WTC11 (cell line): ENCODE measurements at regions not wholly inside any gene's neighbourhood (a gene's known extent, or its start where the extent isn't known, plus 50 kb on each side); places are given as distances from the start of the nearest gene placed in this dataset.

Experiments used
- ATAC-seq: fragments of 200-7000 bp; cut with Tn5 transposase; 2 replicates; pipeline ENCODE4 v1.10.0; 2021; ENCODE audit warnings: mild to moderate bottlenecking, moderate library complexity
- CTCF ChIA-PET: fragments of 300-600 bp; sonication (Branson Sonifier 250); formaldehyde crosslinking; loops from one replicate; lab custom pipeline; 2021; ENCODE audit warnings: antibody characterized with exemption; lab: Charles Lee
- POLR2A ChIA-PET: fragments of 350-600 bp; sonication (Branson Sonifier 250); formaldehyde crosslinking; loops from one replicate; lab custom pipeline; 2021; ENCODE audit warnings: antibody characterized with exemption; lab: Charles Lee
- DNase-seq: peaks from one replicate; pipeline ENCODE4 v3.0.0; 2021; ENCODE audit warnings: low spot score
- H3K27ac Mint-ChIP-seq: 2 replicates; pipeline ENCODE4 v1.8.0; 2021; ENCODE audit warnings: mixed read lengths
- H3K27me3 Mint-ChIP-seq: 2 replicates; pipeline ENCODE4 v1.8.0; 2021; ENCODE audit warnings: low read depth, mild to moderate bottlenecking, moderate library complexity, mixed read lengths
- H3K36me3 Mint-ChIP-seq: 2 replicates; pipeline ENCODE4 v1.8.0; 2021; ENCODE audit warnings: mixed read lengths
- H3K4me1 Mint-ChIP-seq: 2 replicates; pipeline ENCODE4 v1.8.0; 2022; ENCODE audit warnings: mixed read lengths
- H3K4me3 Mint-ChIP-seq: 2 replicates; pipeline ENCODE4 v1.8.0; 2021; ENCODE audit warnings: mild to moderate bottlenecking, moderate library complexity, mixed read lengths
- H3K9me3 Mint-ChIP-seq: 2 replicates; pipeline ENCODE4 v1.8.0; 2021; ENCODE audit warnings: mixed read lengths
- ATF1 ChIP-seq: sonication (generic); formaldehyde crosslinking; IDR thresholded peaks from 2 replicates; pipeline ENCODE4 v1.8.1; 2023; ENCODE audit warnings: mild to moderate bottlenecking, moderate library complexity, missing genetic modification reagents
- CTCF ChIP-seq: fragments of 200-600 bp; IDR thresholded peaks from 2 replicates; pipeline ENCODE4 v1.8.0; 2022; ENCODE audit warnings: antibody characterized with exemption
- E2F1 ChIP-seq: sonication (generic); formaldehyde crosslinking; IDR thresholded peaks from 2 replicates; pipeline ENCODE4 v1.8.0; 2022; ENCODE audit warnings: mild to moderate bottlenecking, missing genetic modification reagents
- ESRRA ChIP-seq: sonication (generic); formaldehyde crosslinking; IDR thresholded peaks from 2 replicates; pipeline ENCODE4 v1.8.1; 2022; ENCODE audit warnings: mild to moderate bottlenecking, missing genetic modification reagents, borderline replicate concordance
- FOXK1 ChIP-seq: sonication (generic); formaldehyde crosslinking; IDR thresholded peaks from 2 replicates; pipeline ENCODE4 v1.8.0; 2022; ENCODE audit warnings: mild to moderate bottlenecking, moderate library complexity, missing genetic modification reagents
- GRHL2 ChIP-seq: fragments of 250-450 bp; sonication (Bioruptor Pico); IDR thresholded peaks from 2 replicates; pipeline ENCODE4 v1.8.0; 2022; ENCODE audit warnings: mild to moderate bottlenecking, moderate library complexity; ENCODE audit not compliant: insufficient replicate concordance, severe bottlenecking
- NFE2L1 ChIP-seq: sonication (generic); formaldehyde crosslinking; IDR thresholded peaks from 2 replicates; pipeline ENCODE4 v1.8.1; 2023; ENCODE audit warnings: missing genetic modification reagents
- RELA ChIP-seq: sonication (generic); formaldehyde crosslinking; IDR thresholded peaks from 2 replicates; pipeline ENCODE4 v1.8.1; 2022; ENCODE audit warnings: missing genetic modification reagents, mild to moderate bottlenecking, borderline replicate concordance
- TP53 ChIP-seq: sonication (generic); formaldehyde crosslinking; IDR thresholded peaks from 2 replicates; pipeline ENCODE4 v1.8.1; 2023; ENCODE audit warnings: mild to moderate bottlenecking, missing genetic modification reagents
- ZNF232 ChIP-seq: sonication (generic); formaldehyde crosslinking; IDR thresholded peaks from 2 replicates; pipeline ENCODE4 v1.8.0; 2022; ENCODE audit warnings: mild to moderate bottlenecking, missing genetic modification reagents
- ZNF263 ChIP-seq: sonication (generic); formaldehyde crosslinking; IDR thresholded peaks from 2 replicates; pipeline ENCODE4 v1.8.1; 2022; ENCODE audit warnings: low read depth, mild to moderate bottlenecking, moderate library complexity, missing genetic modification reagents
- ZNF281 ChIP-seq: sonication (generic); formaldehyde crosslinking; IDR thresholded peaks from 2 replicates; pipeline ENCODE4 v1.8.0; 2023; ENCODE audit warnings: mild to moderate bottlenecking, missing genetic modification reagents
- ZNF396 ChIP-seq: fragments of 250-450 bp; sonication (Bioruptor Pico); IDR thresholded peaks from 2 replicates; pipeline ENCODE4 v1.8.0; 2021; ENCODE audit warnings: mild to moderate bottlenecking, moderate library complexity, borderline replicate concordance
- ZNF416 ChIP-seq: fragments of 250-450 bp; sonication (Bioruptor Pico); IDR thresholded peaks from 2 replicates; pipeline ENCODE4 v1.9.0; 2021; ENCODE audit warnings: mild to moderate bottlenecking, inconsistent platforms
- TF ChIP-seq, protein P1 (sequence below): sonication (generic); formaldehyde crosslinking; IDR thresholded peaks from 2 replicates; pipeline ENCODE4 v1.8.1; 2023; ENCODE audit warnings: mild to moderate bottlenecking, missing genetic modification reagents
- TF ChIP-seq, protein P2 (sequence below): sonication (generic); formaldehyde crosslinking; conservative IDR thresholded peaks from 2 replicates; pipeline ENCODE4 v1.8.1; 2022; ENCODE audit warnings: mild to moderate bottlenecking, missing genetic modification reagents
- TF ChIP-seq, protein P3 (sequence below): sonication (generic); formaldehyde crosslinking; IDR thresholded peaks from 2 replicates; pipeline ENCODE4 v1.8.1; 2023; ENCODE audit warnings: mild to moderate bottlenecking, missing genetic modification reagents, moderate library complexity
- TF ChIP-seq, protein P4 (sequence below): fragments of 250-450 bp; sonication (Bioruptor Pico); IDR thresholded peaks from 2 replicates; pipeline ENCODE4 v1.8.0; 2021; ENCODE audit warnings: mild to moderate bottlenecking

DNA sequence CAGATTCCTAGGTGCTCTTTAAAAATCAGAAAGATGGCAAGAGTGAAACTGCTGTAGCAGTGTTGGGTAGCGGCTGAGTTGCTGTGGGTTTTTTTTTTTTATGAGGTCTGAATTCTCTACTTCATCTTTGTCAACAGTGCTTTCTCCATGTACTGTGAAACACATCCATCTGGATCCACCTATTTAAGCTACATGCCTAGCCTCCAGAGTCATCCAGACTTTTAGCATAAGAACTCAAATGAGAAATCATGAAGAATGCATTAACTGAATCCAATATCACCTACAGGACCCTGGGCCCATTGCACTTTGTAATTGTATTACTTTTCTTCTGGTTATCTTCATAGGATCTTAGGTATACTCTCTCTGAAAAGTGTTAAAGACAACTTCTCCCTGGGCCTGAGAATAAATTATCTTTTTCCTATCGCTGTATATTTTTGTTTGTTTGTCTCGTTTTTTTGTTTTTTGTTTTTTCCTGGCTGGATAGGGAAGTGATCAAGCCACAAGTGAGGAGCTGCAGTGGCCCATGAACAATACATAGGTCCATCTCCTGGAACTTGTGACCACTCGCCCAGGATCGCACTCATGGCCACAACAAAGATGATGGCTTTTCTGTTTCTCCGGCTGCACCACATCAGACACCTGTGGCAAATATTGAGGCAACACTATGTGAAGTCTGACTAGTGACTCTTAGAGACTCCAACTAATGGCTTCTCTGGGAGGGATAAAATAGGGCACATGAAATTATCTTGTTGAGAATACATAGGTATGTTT, 609.9 kb upstream of the AGTR1 start:
- CTCF ChIA-PET, result interaction anchor here (1.2 kb wide), 1 partner anchor 11 kb away, joined by 5 read pairs; no protein-coding TSS in a partner anchor
- DNase-seq, result no peak
- H3K27me3 Mint-ChIP-seq, result no peaks in the 10 kb centered on the region
- H3K36me3 Mint-ChIP-seq, result no peaks in the 10 kb centered on the region
- TF ChIP-seq FOXK1 (CRISPR knock-in tag) (no peak), ZNF232 (no peak), ZNF281 (CRISPR knock-in tag) (no peak), ZNF396 (no peak), ZNF416 (CRISPR knock-in tag) (no peak), GRHL2 (CRISPR knock-in tag) (no peak), ZNF263 (no peak), ESRRA (no peak), TP53 (CRISPR knock-in tag) (no peak), CTCF (no peak), RELA (CRISPR knock-in tag) (no peak), ATF1 (CRISPR knock-in tag) (no peak), NFE2L1 (CRISPR knock-in tag) (no peak), E2F1 (CRISPR knock-in tag) (no peak)
- TF ChIP-seq, protein P1, sequence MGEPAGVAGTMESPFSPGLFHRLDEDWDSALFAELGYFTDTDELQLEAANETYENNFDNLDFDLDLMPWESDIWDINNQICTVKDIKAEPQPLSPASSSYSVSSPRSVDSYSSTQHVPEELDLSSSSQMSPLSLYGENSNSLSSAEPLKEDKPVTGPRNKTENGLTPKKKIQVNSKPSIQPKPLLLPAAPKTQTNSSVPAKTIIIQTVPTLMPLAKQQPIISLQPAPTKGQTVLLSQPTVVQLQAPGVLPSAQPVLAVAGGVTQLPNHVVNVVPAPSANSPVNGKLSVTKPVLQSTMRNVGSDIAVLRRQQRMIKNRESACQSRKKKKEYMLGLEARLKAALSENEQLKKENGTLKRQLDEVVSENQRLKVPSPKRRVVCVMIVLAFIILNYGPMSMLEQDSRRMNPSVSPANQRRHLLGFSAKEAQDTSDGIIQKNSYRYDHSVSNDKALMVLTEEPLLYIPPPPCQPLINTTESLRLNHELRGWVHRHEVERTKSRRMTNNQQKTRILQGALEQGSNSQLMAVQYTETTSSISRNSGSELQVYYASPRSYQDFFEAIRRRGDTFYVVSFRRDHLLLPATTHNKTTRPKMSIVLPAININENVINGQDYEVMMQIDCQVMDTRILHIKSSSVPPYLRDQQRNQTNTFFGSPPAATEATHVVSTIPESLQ, result no peak
- TF ChIP-seq, protein P2, sequence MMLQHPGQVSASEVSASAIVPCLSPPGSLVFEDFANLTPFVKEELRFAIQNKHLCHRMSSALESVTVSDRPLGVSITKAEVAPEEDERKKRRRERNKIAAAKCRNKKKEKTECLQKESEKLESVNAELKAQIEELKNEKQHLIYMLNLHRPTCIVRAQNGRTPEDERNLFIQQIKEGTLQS (CRISPR knock-in tag), result no peak
- TF ChIP-seq, protein P3, sequence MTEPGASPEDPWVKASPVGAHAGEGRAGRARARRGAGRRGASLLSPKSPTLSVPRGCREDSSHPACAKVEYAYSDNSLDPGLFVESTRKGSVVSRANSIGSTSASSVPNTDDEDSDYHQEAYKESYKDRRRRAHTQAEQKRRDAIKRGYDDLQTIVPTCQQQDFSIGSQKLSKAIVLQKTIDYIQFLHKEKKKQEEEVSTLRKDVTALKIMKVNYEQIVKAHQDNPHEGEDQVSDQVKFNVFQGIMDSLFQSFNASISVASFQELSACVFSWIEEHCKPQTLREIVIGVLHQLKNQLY, result no peak
- TF ChIP-seq, protein P4, sequence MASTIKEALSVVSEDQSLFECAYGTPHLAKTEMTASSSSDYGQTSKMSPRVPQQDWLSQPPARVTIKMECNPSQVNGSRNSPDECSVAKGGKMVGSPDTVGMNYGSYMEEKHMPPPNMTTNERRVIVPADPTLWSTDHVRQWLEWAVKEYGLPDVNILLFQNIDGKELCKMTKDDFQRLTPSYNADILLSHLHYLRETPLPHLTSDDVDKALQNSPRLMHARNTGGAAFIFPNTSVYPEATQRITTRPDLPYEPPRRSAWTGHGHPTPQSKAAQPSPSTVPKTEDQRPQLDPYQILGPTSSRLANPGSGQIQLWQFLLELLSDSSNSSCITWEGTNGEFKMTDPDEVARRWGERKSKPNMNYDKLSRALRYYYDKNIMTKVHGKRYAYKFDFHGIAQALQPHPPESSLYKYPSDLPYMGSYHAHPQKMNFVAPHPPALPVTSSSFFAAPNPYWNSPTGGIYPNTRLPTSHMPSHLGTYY, result no peak
- no peaks in the 10 kb centered on the region for H3K9me3 Mint-ChIP-seq
- no peak overlapping the region for H3K4me3 Mint-ChIP-seq
- H3K4me1 Mint-ChIP-seq, result peaks cover 5% of the 10 kb centered on the region
- no peak for ATAC-seq
- no peak overlapping the region for H3K27ac Mint-ChIP-seq
- POLR2A ChIA-PET, result no interaction called here
